Mesendoderm (in vitro differentiated cells): ENCODE measurements at regions not wholly inside any gene's neighbourhood (a gene's known extent, or its start where the extent isn't known, plus 50 kb on each side); places are given as distances from the start of the nearest gene placed in this dataset.

Source experiments
- DNase-seq: peaks from one replicate; pipeline ENCODE4 v3.0.0; 2013
- H2AK5ac ChIP-seq: 2 replicates; pipeline ENCODE4 v1.6.1; 2013; ENCODE audit warnings: low read length, inconsistent platforms
- H2BK120ac ChIP-seq: 2 replicates; pipeline ENCODE4 v1.6.1; 2013; ENCODE audit warnings: low read depth, mild to moderate bottlenecking, low read length, moderate library complexity, mixed read lengths
- H2BK15ac ChIP-seq: replicated peaks from 2 replicates; pipeline ENCODE4 v1.6.1; 2013; ENCODE audit warnings: low read depth, mild to moderate bottlenecking, moderate library complexity
- H2BK5ac ChIP-seq: 2 replicates; pipeline ENCODE4 v1.6.1; 2013; ENCODE audit warnings: low read length, inconsistent platforms
- H3K18ac ChIP-seq: 2 replicates; pipeline ENCODE4 v1.6.1; 2013; ENCODE audit warnings: mild to moderate bottlenecking, low read length, mixed read lengths
- H3K23ac ChIP-seq: one replicate; pipeline ENCODE4 v1.6.1; 2013; ENCODE audit warnings: low read length
- H3K27ac ChIP-seq: 2 replicates; pipeline ENCODE4 v1.5.1; 2013; ENCODE audit warnings: low read depth, mild to moderate bottlenecking, inconsistent platforms, low read length, moderate library complexity
- H3K27me3 ChIP-seq: 2 replicates; pipeline ENCODE4 v1.6.1; 2013; ENCODE audit warnings: low read length, control low read depth, mild to moderate bottlenecking, inconsistent platforms; ENCODE audit not compliant: insufficient read depth, poor library complexity
- H3K36me3 ChIP-seq: 2 replicates; pipeline ENCODE4 v1.6.1; 2013; ENCODE audit warnings: low read length, inconsistent platforms; ENCODE audit not compliant: control insufficient read depth, insufficient read depth
- H3K4ac ChIP-seq: one replicate; pipeline ENCODE4 v1.6.1; 2013; ENCODE audit warnings: low read depth, mild to moderate bottlenecking, low read length, moderate library complexity
- H3K4me1 ChIP-seq: 2 replicates; pipeline ENCODE4 v1.6.1; 2013; ENCODE audit warnings: low read depth, low read length, inconsistent platforms; ENCODE audit not compliant: control insufficient read depth
- H3K4me2 ChIP-seq: 2 replicates; pipeline ENCODE4 v1.6.1; 2013; ENCODE audit warnings: low read length
- H3K4me3 ChIP-seq: 2 replicates; pipeline ENCODE4 v1.5.1; 2013; ENCODE audit warnings: mild to moderate bottlenecking, low read length
- H3K56ac ChIP-seq: one replicate; pipeline ENCODE4 v1.6.1; 2013; ENCODE audit warnings: low read length
- H3K79me1 ChIP-seq: 2 replicates; pipeline ENCODE4 v1.6.1; 2013; ENCODE audit warnings: low read length, inconsistent platforms
- H3K79me2 ChIP-seq: 2 replicates; pipeline ENCODE4 v1.6.1; 2013; ENCODE audit warnings: mild to moderate bottlenecking, low read length; ENCODE audit not compliant: control insufficient read depth, insufficient read depth
- H3K9ac ChIP-seq: 2 replicates; pipeline ENCODE4 v1.6.1; 2013; ENCODE audit warnings: low read length, inconsistent platforms
- H4K5ac ChIP-seq: one replicate; pipeline ENCODE4 v1.6.1; 2013; ENCODE audit warnings: low read length
- H4K8ac ChIP-seq: one replicate; pipeline ENCODE4 v1.6.1; 2013; ENCODE audit warnings: low read depth, mild to moderate bottlenecking, control low read depth, low read length, moderate library complexity
- WGBS: extraction: QIAGEN DNeasy Blood & Tissue Kit; methylation state at CpG from one replicate; pipeline ENCODE4 v1.1.7; 2013; ENCODE audit warnings: low lambda C conversion rate, missing lambda C conversion rate; ENCODE audit not compliant: insufficient coverage; ENCODE audit errors: extremely low coverage; 5-methylcytosine and 5-hydroxymethylcytosine counted together

DNA sequence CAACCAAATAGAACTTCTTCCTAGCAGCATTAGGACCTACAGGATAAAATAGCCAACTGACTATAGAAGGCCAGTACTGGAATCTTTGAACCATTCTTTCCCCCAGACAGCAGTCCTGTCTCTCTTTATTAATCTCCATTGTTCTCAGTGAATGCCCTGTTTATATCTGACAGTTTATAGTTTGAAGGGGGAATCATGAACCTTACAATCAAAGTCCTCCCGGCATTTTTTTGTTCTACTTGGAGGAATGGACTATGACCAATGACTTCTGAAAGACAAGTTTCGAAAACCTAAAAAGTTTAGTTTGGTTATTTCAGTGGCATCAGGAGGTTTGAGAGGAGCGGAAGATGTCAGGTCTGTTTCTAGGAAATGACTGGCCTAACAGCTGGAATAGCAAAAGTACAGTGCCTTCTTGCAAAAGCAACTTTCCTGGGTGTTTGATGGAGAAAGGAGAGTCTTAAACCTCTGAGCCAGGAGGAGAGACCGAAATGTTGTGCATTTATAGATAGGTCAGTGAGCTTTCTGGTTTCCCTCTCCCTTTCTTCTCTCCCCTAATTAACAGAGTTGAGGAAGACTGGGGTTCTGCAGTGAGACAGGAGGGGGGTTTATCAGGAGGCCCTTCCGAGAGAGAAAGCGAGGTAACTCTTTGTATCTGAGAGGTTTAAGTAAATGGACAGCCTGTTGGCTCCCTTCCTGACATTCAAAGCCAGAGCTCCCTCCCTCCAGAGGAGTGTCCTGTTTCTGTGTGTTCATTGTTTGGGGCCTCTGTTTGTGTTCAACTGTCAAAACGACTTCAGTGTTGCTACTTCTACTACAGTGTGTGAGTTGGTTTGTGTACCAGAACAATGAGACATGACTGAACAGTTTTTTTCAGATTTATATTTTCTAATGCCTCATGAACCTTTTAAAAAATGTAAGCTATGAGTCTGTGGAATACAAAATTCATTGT, 383.0 kb upstream of the RARB start:
- no peak overlapping the region for H2BK5ac ChIP-seq
- no peak overlapping the region for H3K56ac ChIP-seq
- no peak overlapping the region for H2BK120ac ChIP-seq
- no peak overlapping the region for H3K27ac ChIP-seq
- no peaks in the 10 kb centered on the region for H3K36me3 ChIP-seq
- no peaks in the 10 kb centered on the region for H3K79me2 ChIP-seq
- no peak overlapping the region for H4K5ac ChIP-seq
- no peak overlapping the region for H3K23ac ChIP-seq
- no peak for DNase-seq
- no peaks in the 10 kb centered on the region for H3K27me3 ChIP-seq
- no peaks in the 10 kb centered on the region for H3K79me1 ChIP-seq
- no peak overlapping the region for H2AK5ac ChIP-seq
- H3K4me3 ChIP-seq: no peak overlapping the region
- WGBS: no CpG with 5 or more reads among the region's 7 CpGs
- no peak overlapping the region for H4K8ac ChIP-seq
- H2BK15ac ChIP-seq: no peak overlapping the region
- no peak overlapping the region for H3K18ac ChIP-seq
- H3K4ac ChIP-seq: no peak overlapping the region
- H3K9ac ChIP-seq: no peak overlapping the region
- H3K4me1 ChIP-seq: no peaks in the 10 kb centered on the region
- no peak overlapping the region for H3K4me2 ChIP-seq

DNA sequence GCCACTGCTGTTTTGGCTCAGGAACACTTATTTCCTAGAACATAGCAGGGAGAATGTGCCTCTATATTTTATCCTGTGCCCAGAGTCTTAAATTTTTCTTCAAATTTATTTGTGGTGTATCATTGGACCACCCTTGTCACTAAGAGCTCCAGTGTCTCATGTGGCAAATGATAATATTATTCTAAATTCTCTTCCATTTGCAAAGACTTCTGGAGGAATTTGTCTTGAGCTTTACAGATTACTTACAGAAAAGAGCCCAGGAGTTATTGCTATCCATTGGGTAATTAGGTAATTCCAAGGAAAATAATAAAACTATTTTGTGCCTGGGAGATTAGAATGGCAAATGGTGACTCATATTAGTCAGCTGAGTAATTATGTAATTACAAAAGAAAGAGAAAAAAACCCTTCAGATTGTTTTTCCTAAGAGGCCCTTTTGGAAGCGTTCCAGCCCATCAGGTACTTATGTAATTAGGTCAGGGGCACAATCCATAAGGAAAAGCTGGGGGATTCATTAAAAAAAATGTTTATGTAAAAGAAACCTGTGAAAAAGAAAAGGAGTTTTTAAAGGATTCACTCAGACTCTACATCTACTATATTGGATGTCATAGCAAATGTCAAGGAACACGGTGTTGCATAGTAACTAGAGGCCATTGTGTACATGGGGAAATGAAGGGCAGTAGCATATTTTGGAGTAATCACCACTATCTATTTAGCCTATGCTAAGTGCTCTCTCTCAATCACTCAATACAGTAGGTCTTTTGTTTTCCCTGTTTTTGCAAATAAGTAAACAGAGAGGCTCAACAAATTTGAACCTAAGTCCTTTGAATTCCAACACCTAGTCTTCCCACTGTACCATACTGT, 380.9 kb upstream of the RARB start:
- DNase-seq: no peak
- Histone ChIP-seq H3K4me3 (no peak overlapping the region), H4K5ac (no peak overlapping the region), H3K27me3 (no peaks in the 10 kb centered on the region), H2BK5ac (no peak overlapping the region), H3K4me1 (no peaks in the 10 kb centered on the region), H3K23ac (no peak overlapping the region), H3K79me1 (no peaks in the 10 kb centered on the region), H3K18ac (no peak overlapping the region), H3K27ac (no peak overlapping the region), H2BK120ac (no peak overlapping the region), H2BK15ac (no peak overlapping the region), H3K36me3 (no peaks in the 10 kb centered on the region), H3K56ac (no peak overlapping the region), H3K79me2 (no peaks in the 10 kb centered on the region), H2AK5ac (no peak overlapping the region), H3K4ac (no peak overlapping the region), H3K4me2 (no peak overlapping the region), H3K9ac (no peak overlapping the region), H4K8ac (no peak overlapping the region)
- WGBS: no CpG with 5 or more reads among the region's 2 CpGs

DNA sequence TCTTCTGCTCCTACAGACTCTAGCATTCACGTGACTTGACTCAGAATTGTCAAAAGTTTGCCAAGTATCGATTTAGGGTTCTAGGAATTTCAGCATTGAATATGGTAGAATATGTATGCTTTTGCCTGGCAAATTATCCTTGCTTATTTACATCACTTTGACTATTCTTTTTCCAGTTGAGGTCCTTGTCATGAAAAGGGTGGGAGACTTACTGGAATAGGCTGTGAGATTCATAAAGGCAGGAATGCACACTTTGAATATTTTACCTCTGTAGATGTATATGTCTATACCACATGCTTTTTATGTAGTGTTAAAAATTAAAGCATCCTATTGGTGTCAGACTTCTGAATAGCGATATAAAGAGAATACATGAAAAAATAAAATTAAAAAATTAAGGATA, 378.8 kb upstream of the RARB start:
- H2BK5ac ChIP-seq: no peak overlapping the region
- H3K56ac ChIP-seq: no peak overlapping the region
- no CpG with 5 or more reads among the region's 3 CpGs for WGBS
- no peaks in the 10 kb centered on the region for H3K79me1 ChIP-seq
- no peak overlapping the region for H3K18ac ChIP-seq
- H4K5ac ChIP-seq: no peak overlapping the region
- H3K4me1 ChIP-seq: no peaks in the 10 kb centered on the region
- no peak overlapping the region for H4K8ac ChIP-seq
- no peak overlapping the region for H3K4ac ChIP-seq
- no peak overlapping the region for H2BK15ac ChIP-seq
- H3K36me3 ChIP-seq: no peaks in the 10 kb centered on the region
- no peak overlapping the region for H3K4me2 ChIP-seq
- no peak overlapping the region for H2AK5ac ChIP-seq
- H2BK120ac ChIP-seq: no peak overlapping the region
- no peak for DNase-seq
- H3K27me3 ChIP-seq: no peaks in the 10 kb centered on the region
- no peaks in the 10 kb centered on the region for H3K79me2 ChIP-seq
- H3K23ac ChIP-seq: no peak overlapping the region
- no peak overlapping the region for H3K4me3 ChIP-seq
- no peak overlapping the region for H3K9ac ChIP-seq
- no peak overlapping the region for H3K27ac ChIP-seq

DNA sequence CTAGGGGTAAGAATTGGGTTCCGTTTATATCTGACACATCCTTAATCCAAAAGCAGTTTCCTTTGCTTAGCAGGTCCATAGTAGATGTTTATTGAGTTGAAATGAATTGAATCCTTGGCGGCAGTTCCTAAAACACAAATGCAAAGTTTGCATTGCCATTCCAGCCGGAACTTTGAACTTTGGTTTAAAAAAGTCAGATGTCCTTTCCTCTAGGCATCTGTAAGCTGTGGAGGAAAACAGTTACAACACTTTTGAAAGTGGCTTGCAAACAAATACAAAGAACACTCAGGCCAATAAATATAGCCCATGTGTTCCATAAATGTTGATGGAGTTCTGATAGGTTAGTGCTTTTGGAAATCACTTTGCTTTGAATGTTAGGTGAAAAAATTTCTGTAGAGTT, 374.7 kb upstream of the RARB start:
- no peak overlapping the region for H3K23ac ChIP-seq

DNA sequence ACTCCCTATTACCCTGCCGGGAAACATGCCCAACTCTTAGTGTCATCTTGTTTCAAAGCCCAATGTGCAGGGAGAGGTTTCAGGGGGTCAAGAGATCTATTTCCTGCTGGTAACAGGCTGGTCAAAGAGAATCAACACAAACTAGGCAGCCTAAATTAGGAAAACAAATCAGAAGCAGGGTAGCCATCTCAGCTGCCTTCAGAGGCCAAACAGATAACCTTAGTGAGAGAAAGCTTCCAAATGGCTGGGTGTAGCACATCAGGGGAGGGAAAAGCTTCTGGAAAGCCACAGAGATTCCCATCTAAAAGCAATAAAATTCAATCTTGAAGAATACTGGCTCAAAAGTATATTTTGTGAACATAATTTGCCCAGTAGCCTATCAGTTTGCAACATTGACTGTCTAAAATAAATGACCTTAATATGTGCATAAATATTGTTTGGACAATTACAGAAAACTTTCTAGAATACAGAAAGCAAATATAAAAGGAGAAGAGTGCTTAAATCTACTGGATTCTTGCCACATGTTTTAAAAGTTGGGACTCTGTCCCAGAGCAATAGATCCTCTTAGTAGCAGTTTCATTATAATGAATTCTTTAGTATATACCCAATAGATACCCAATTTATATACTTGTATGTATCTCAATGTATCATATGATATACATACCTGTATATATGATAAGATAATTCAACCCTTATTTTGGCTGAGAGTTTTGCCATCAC, 371.9 kb upstream of the RARB start:
- Histone ChIP-seq H3K4ac (no peak overlapping the region), H3K27me3 (no peaks in the 10 kb centered on the region), H2AK5ac (no peak overlapping the region), H2BK5ac (no peak overlapping the region), H4K8ac (no peak overlapping the region), H3K4me2 (no peak overlapping the region), H3K23ac (no peak overlapping the region), H3K4me3 (no peak overlapping the region), H3K56ac (no peak overlapping the region), H3K79me2 (no peaks in the 10 kb centered on the region), H2BK120ac (no peak overlapping the region), H3K79me1 (no peaks in the 10 kb centered on the region), H3K9ac (no peak overlapping the region), H3K36me3 (no peaks in the 10 kb centered on the region), H3K27ac (no peak overlapping the region), H2BK15ac (no peak overlapping the region), H3K18ac (no peak overlapping the region), H4K5ac (no peak overlapping the region), H3K4me1 (no peaks in the 10 kb centered on the region)
- no peak for DNase-seq
- WGBS: no CpG with 5 or more reads among the region's 1 CpG

More for the DNA sequence above, 374.7 kb upstream of the RARB start:
- Histone ChIP-seq H3K4me1 (no peaks in the 10 kb centered on the region), H3K4me2 (no peak overlapping the region), H3K79me2 (no peaks in the 10 kb centered on the region), H3K36me3 (no peaks in the 10 kb centered on the region), H4K8ac (no peak overlapping the region), H3K79me1 (no peaks in the 10 kb centered on the region), H2BK5ac (no peak overlapping the region), H2AK5ac (no peak overlapping the region), H3K4me3 (no peak overlapping the region), H3K4ac (no peak overlapping the region), H3K18ac (no peak overlapping the region), H3K9ac (no peak overlapping the region), H2BK15ac (no peak overlapping the region), H3K27me3 (no peaks in the 10 kb centered on the region), H4K5ac (no peak overlapping the region), H2BK120ac (no peak overlapping the region), H3K27ac (no peak overlapping the region), H3K56ac (no peak overlapping the region)
- no CpG with 5 or more reads among the region's 3 CpGs for WGBS
- DNase-seq: no peak
